Upper lobe of left lung (tissue), 6 donors: ENCODE measurements at regions not wholly inside any gene's neighbourhood (a gene's known extent, or its start where the extent isn't known, plus 50 kb on each side); places are given as distances from the start of the nearest gene placed in this dataset.
"Not testable (repeated sequence)": the region's sequence is repeated elsewhere in the genome, so short reads cannot be mapped to it uniquely, and the experiment has no call there.

ENCODE experiments used
- ATAC-seq, 2 donors: fragments of 200-7000 bp; cut with Tn5 transposase; one replicate each; pipeline ENCODE4 v1.9.1; 2022; ENCODE audit warnings: mild to moderate bottlenecking in 2 of 2, moderate library complexity in 2 of 2; ENCODE audit not compliant: low FRiP score in 2 of 2
- DNase-seq, 2 donors: peaks; one replicate each; pipeline ENCODE4 v3.0.0-alpha.2; 2019 to 2020
- H3K27ac ChIP-seq, 4 donors: fragments of 200-600 bp; sonication (generic); one replicate each; pipeline ENCODE4 v1.5.1; 2016 to 2019
- H3K27me3 ChIP-seq, 4 donors: fragments of 200-600 bp; sonication (generic); one replicate each; pipeline ENCODE4 v1.5.1; 2017 to 2019
- H3K36me3 ChIP-seq, 4 donors: fragments of 200-600 bp; sonication (generic); one replicate each; pipeline ENCODE4 v1.5.1; 2016 to 2019
- H3K4me1 ChIP-seq, 4 donors: fragments of 200-600 bp; sonication (generic); one replicate each; pipeline ENCODE4 v1.5.1; 2018 to 2019
- H3K4me3 ChIP-seq, 4 donors: fragments of 200-600 bp; sonication (generic); one replicate each; pipeline ENCODE4 v1.5.1; 2017 to 2019; ENCODE audit warnings: mild to moderate bottlenecking in 2 of 4, moderate library complexity in 1 of 4
- H3K9me3 ChIP-seq, 4 donors: fragments of 200-600 bp; sonication (generic); one replicate each; pipeline ENCODE4 v1.5.1; 2018 to 2019
- CTCF ChIP-seq, 6 experiments: fragments of 450-650 bp in 4 of 6; fragments of 200-600 bp in 2 of 6; sonication (generic) in 2 of 6; IDR thresholded peaks; one replicate each; pipeline ENCODE4 v1.5.1; 2016 to 2019; ENCODE audit warnings: antibody characterized with exemption in 6 of 6
- EP300 ChIP-seq, 4 donors: sonication (generic); formaldehyde crosslinking; IDR thresholded peaks; one replicate each; pipeline ENCODE4 v1.5.1; 2017; ENCODE audit warnings: antibody characterized with exemption in 4 of 4, control low read depth in 2 of 4
- POLR2A ChIP-seq, 4 donors: fragments of 450-650 bp; IDR thresholded peaks; one replicate each; pipeline ENCODE4 v1.5.1; 2016 to 2017; ENCODE audit warnings: antibody characterized with exemption in 4 of 4, mild to moderate bottlenecking in 2 of 4
- POLR2AphosphoS5 ChIP-seq, 2 donors: sonication (generic); formaldehyde crosslinking; IDR thresholded peaks; one replicate each; pipeline ENCODE4 v1.5.1; 2017; ENCODE audit warnings: antibody characterized with exemption in 2 of 2
- whole genome bisulfite sequencing, 2 donors: methylation state at CpG; one replicate each; pipeline ENCODE4 v1.1.5; 2017 to 2018; 5-methylcytosine and 5-hydroxymethylcytosine counted together
- donor health status: DM: no; HTN: no; CAD: no; lungs with moderate emphysema.
- donor health status: DM: no; HTN: yes; CAD: no; lungs with severe emphysema.

GRCh38 chr15:37425541-37425940 is 325.2 kb upstream of the MEIS2 start:
- Histone ChIP-seq H3K36me3 (no peaks in the 10 kb centered on the region), H3K27ac (no peak overlapping the region), H3K9me3 (no peaks in the 10 kb centered on the region), H3K27me3 (no peaks in the 10 kb centered on the region), H3K4me3 (no peak overlapping the region), H3K4me1 (no peaks in the 10 kb centered on the region)
- WGBS, 2 donors = 46 to 63% methylated on average over 1 of the region's 1 CpG
- TF ChIP-seq POLR2AphosphoS5 (IDR thresholded peaks at IDR 0.05) (no peak), CTCF (IDR thresholded peaks at IDR 0.05) (no peak), POLR2A (IDR thresholded peaks at IDR 0.05) (no peak), EP300 (IDR thresholded peaks at IDR 0.05) (no peak)
- DNase-seq = no peak
- no peak for ATAC-seq

- not testable (repeated sequence) for H3K4me1 ChIP-seq, H3K27ac ChIP-seq, H3K9me3 ChIP-seq, ATAC-seq, H3K36me3 ChIP-seq, H3K4me3 ChIP-seq, H3K27me3 ChIP-seq
- 83 to 95% methylated on average over 8 to 12 of the region's 12 CpGs for WGBS, 2 donors
- peak in 1 of 2 donors; percentile 36 for DNase-seq
Measured at GRCh38 chr15:37427393-37427792, 327.0 kb upstream of the MEIS2 start.

GRCh38 chr15:37446921-37447320 is 346.6 kb upstream of the MEIS2 start:
- no peak for ATAC-seq
- Histone ChIP-seq H3K4me3 (no peak overlapping the region), H3K9me3 (peaks cover 0 to 4% (median 2%) of the 10 kb centered on the region in 4 donors), H3K27ac (no peak overlapping the region), H3K4me1 (no peaks in the 10 kb centered on the region), H3K36me3 (no peaks in the 10 kb centered on the region), H3K27me3 (no peaks in the 10 kb centered on the region)
- no peak for DNase-seq
- WGBS, 2 donors = 90 to 97% methylated on average over 2 of the region's 2 CpGs
- TF ChIP-seq CTCF (IDR thresholded peaks at IDR 0.05) (no peak), EP300 (IDR thresholded peaks at IDR 0.05) (no peak), POLR2A (IDR thresholded peaks at IDR 0.05) (no peak), POLR2AphosphoS5 (IDR thresholded peaks at IDR 0.05) (no peak)

- 63 to 100% methylated on average over 1 of the region's 1 CpG for WGBS, 2 donors
Measured at GRCh38 chr15:37452498-37452897, 352.1 kb upstream of the MEIS2 start.

GRCh38 chr15:37480482-37480881 is 380.1 kb upstream of the MEIS2 start:
- Histone ChIP-seq H3K27me3 (no peaks in the 10 kb centered on the region), H3K4me3 (no peak overlapping the region), H3K27ac (no peak overlapping the region), H3K9me3 (no peaks in the 10 kb centered on the region), H3K36me3 (no peaks in the 10 kb centered on the region), H3K4me1 (no peaks in the 10 kb centered on the region)
- DNase-seq (no peak), ATAC-seq (no peak)
- TF ChIP-seq CTCF (IDR thresholded peaks at IDR 0.05) (no peak), POLR2A (IDR thresholded peaks at IDR 0.05) (no peak)
- WGBS, 2 donors = 58 to 70% methylated on average over 3 of the region's 3 CpGs

More at GRCh38 chr15:37452498-37452897, 352.1 kb upstream of the MEIS2 start:
- no peak for TF ChIP-seq EP300 (IDR thresholded peaks at IDR 0.05)
- TF ChIP-seq CTCF (IDR thresholded peaks at IDR 0.05) = no peak
- no peak for TF ChIP-seq POLR2AphosphoS5 (IDR thresholded peaks at IDR 0.05)
- TF ChIP-seq POLR2A (IDR thresholded peaks at IDR 0.05) = no peak
- Histone ChIP-seq H3K4me1 (no peaks in the 10 kb centered on the region), H3K36me3 (no peaks in the 10 kb centered on the region), H3K27ac (no peak overlapping the region), H3K27me3 (no peaks in the 10 kb centered on the region), H3K4me3 (no peak overlapping the region), H3K9me3 (peaks cover 4 to 17% (median 5%) of the 10 kb centered on the region in 4 donors)
- no peak for DNase-seq
- peak in 1 of 2 donors; percentile 22 for ATAC-seq
